IMR-90 (cell line): ENCODE measurements at regions not wholly inside any gene's neighbourhood (a gene's known extent, or its start where the extent isn't known, plus 50 kb on each side); places are given as distances from the start of the nearest gene placed in this dataset.

Source experiments
- ATAC-seq: fragments of 200-7000 bp; cut with Tn5 transposase; 2 replicates; pipeline ENCODE4 v1.9.1; 2020; ENCODE audit warnings: low read depth, mild to moderate bottlenecking, moderate library complexity
- BruUV-seq: library from RNA; stranded (reverse); fragments of 400-500 nt; replicated peaks from 2 replicates; lab custom pipeline; 2021; lab: Mats Ljungman, UMichigan
- CTCF ChIA-PET: fragments of 300-600 bp; formaldehyde crosslinking; extraction: SDS; loops from one replicate; lab custom pipeline; 2021; ENCODE audit warnings: antibody characterized with exemption; lab: Yijun Ruan, JAX
- POLR2A ChIA-PET: fragments of 300-600 bp; sonication (Branson Sonifier 250); formaldehyde crosslinking; loops from one replicate; lab custom pipeline; 2022; ENCODE audit warnings: antibody characterized with exemption; ENCODE audit not compliant: unreplicated experiment; lab: Charles Lee
- DNase-seq: peaks from one replicate; pipeline ENCODE4 v3.0.0; 2013
- H2AFZ ChIP-seq: replicated peaks from 2 replicates; pipeline ENCODE3; 2013; ENCODE audit warnings: low read length, mild to moderate bottlenecking; ENCODE audit not compliant: poor library complexity
- H2AK5ac ChIP-seq: 2 replicates; pipeline ENCODE4 v1.6.1; 2013; ENCODE audit warnings: low read depth, low read length, inconsistent platforms
- H2AK9ac ChIP-seq: replicated peaks from 2 replicates; pipeline ENCODE3; 2013; ENCODE audit warnings: mild to moderate bottlenecking, low read depth, low read length, moderate library complexity; ENCODE audit not compliant: poor library complexity
- H2BK120ac ChIP-seq: 2 replicates; pipeline ENCODE4 v1.6.1; 2013; ENCODE audit warnings: low read depth, low read length, inconsistent platforms
- H2BK15ac ChIP-seq: 3 replicates; pipeline ENCODE4 v1.6.1; 2013; ENCODE audit warnings: low read depth, low read length, inconsistent platforms
- H2BK20ac ChIP-seq: 2 replicates; pipeline ENCODE4 v1.6.1; 2013; ENCODE audit warnings: low read depth, mild to moderate bottlenecking, inconsistent platforms, low read length, moderate library complexity
- H2BK5ac ChIP-seq: 2 replicates; pipeline ENCODE4 v1.6.1; 2013; ENCODE audit warnings: mild to moderate bottlenecking, low read depth, low read length, inconsistent platforms; ENCODE audit not compliant: poor library complexity, severe bottlenecking
- H3K14ac ChIP-seq: replicated peaks from 2 replicates; pipeline ENCODE4 v1.6.1; 2013; ENCODE audit warnings: low read depth, low read length, inconsistent platforms
- H3K18ac ChIP-seq: 2 replicates; pipeline ENCODE4 v1.6.1; 2013; ENCODE audit warnings: low read depth, low read length, control low read depth
- H3K23ac ChIP-seq: 2 replicates; pipeline ENCODE4 v1.6.1; 2013; ENCODE audit warnings: low read depth, low read length, inconsistent platforms
- H3K27ac ChIP-seq: 2 replicates; pipeline ENCODE4 v1.5.1; 2013; ENCODE audit warnings: mild to moderate bottlenecking, control low read depth, low read length; ENCODE audit not compliant: insufficient read depth
- H3K27me3 ChIP-seq: 2 replicates; pipeline ENCODE4 v1.6.1; 2013; ENCODE audit warnings: low read length; ENCODE audit not compliant: control insufficient read depth, insufficient read depth
- H3K36me3 ChIP-seq: 2 replicates; pipeline ENCODE4 v1.6.1; 2013; ENCODE audit warnings: low read length, mixed read lengths; ENCODE audit not compliant: control insufficient read depth, insufficient read depth
- H3K4ac ChIP-seq: 2 replicates; pipeline ENCODE4 v1.6.1; 2013; ENCODE audit warnings: low read depth, low read length, inconsistent platforms
- H3K4me1 ChIP-seq: 2 replicates; pipeline ENCODE4 v1.6.1; 2013; ENCODE audit warnings: low read length, mixed read lengths; ENCODE audit not compliant: control insufficient read depth, insufficient read depth
- H3K4me2 ChIP-seq: 2 replicates; pipeline ENCODE4 v1.6.1; 2013; ENCODE audit warnings: low read depth, mild to moderate bottlenecking, control low read depth, low read length, moderate library complexity
- H3K4me3 ChIP-seq: 2 replicates; pipeline ENCODE4 v1.5.1; 2013; ENCODE audit warnings: low read depth, mild to moderate bottlenecking, control low read depth, low read length, moderate library complexity; ENCODE audit not compliant: insufficient read depth
- H3K56ac ChIP-seq: 2 replicates; pipeline ENCODE4 v1.6.1; 2013; ENCODE audit warnings: low read length, inconsistent platforms; ENCODE audit not compliant: insufficient read depth; ENCODE audit errors: extremely low read depth
- H3K79me1 ChIP-seq, 2 experiments: 2 replicates each; pipeline ENCODE4 v1.6.1; 2013; ENCODE audit warnings: low read length in 2 of 2, inconsistent platforms in 1 of 2, low read depth in 1 of 2
- H3K9ac ChIP-seq: 2 replicates; pipeline ENCODE4 v1.6.1; 2013; ENCODE audit warnings: low read depth, low read length, control low read depth
- H3K9me1 ChIP-seq: 2 replicates; pipeline ENCODE4 v1.6.1; 2013; ENCODE audit warnings: low read length, inconsistent platforms; ENCODE audit not compliant: insufficient read depth
- H3K9me3 ChIP-seq: 2 replicates; pipeline ENCODE4 v1.6.1; 2013; ENCODE audit warnings: low read length; ENCODE audit not compliant: control insufficient read depth, insufficient read depth
- H4K20me1 ChIP-seq: 2 replicates; pipeline ENCODE4 v1.6.1; 2013; ENCODE audit warnings: low read length, inconsistent platforms; ENCODE audit not compliant: insufficient read depth
- H4K5ac ChIP-seq: 2 replicates; pipeline ENCODE4 v1.6.1; 2013; ENCODE audit warnings: mild to moderate bottlenecking, low read depth, low read length, control low read depth
- H4K8ac ChIP-seq, 2 experiments: 2 replicates each; pipeline ENCODE4 v1.6.1; 2013; ENCODE audit warnings: low read depth in 2 of 2, low read length in 2 of 2, control low read depth in 1 of 2, inconsistent platforms in 1 of 2
- H4K91ac ChIP-seq: 2 replicates; pipeline ENCODE4 v1.6.1; 2013; ENCODE audit warnings: low read depth, low read length, inconsistent platforms; ENCODE audit not compliant: insufficient read depth
- CEBPB ChIP-seq: IDR thresholded peaks from 2 replicates; pipeline ENCODE4 v1.6.1; 2012; ENCODE audit warnings: low read depth, low read length, improper control_type of control experiment
- CHD1 ChIP-seq: IDR thresholded peaks from 2 replicates; pipeline ENCODE4 v1.6.1; 2012; ENCODE audit warnings: low read depth, low read length, improper control_type of control experiment
- CTCF ChIP-seq: conservative IDR thresholded peaks from 2 replicates; pipeline ENCODE4 v1.5.1; 2012; ENCODE audit warnings: mild to moderate bottlenecking, low read depth, low read length, improper control_type of control experiment
- FOS ChIP-seq: fragments of 150-350 bp; IDR thresholded peaks from 2 replicates; pipeline ENCODE4 v1.6.1; 2016; ENCODE audit warnings: low read depth, low read length
- MXI1 ChIP-seq: IDR thresholded peaks from 2 replicates; pipeline ENCODE4 v1.6.1; 2012; ENCODE audit warnings: low read depth, mild to moderate bottlenecking, low read length, moderate library complexity, borderline replicate concordance
- NFE2L2 ChIP-seq: fragments of 150-350 bp; IDR thresholded peaks from 2 replicates; pipeline ENCODE4 v1.6.1; 2016; ENCODE audit warnings: low read depth, mild to moderate bottlenecking, low read length
- RCOR1 ChIP-seq: IDR thresholded peaks from 2 replicates; pipeline ENCODE4 v1.6.1; 2012; ENCODE audit warnings: mild to moderate bottlenecking, low read length, improper control_type of control experiment; ENCODE audit not compliant: insufficient replicate concordance
- RFX5 ChIP-seq: IDR thresholded peaks from 2 replicates; pipeline ENCODE4 v1.8.0; 2012; ENCODE audit warnings: low read depth, mild to moderate bottlenecking, low read length, moderate library complexity
- USF2 ChIP-seq: fragments of 150-350 bp; IDR thresholded peaks from 2 replicates; pipeline ENCODE4 v1.6.1; 2017; ENCODE audit warnings: mild to moderate bottlenecking, antibody characterized with exemption, low read length, low read depth
- WGBS, 2 experiments: methylation state at CpG; one replicate each; pipeline versions ENCODE4 v1.1.5 to v1.1.7; 2013; ENCODE audit warnings: missing lambda C conversion rate in 2 of 2; ENCODE audit not compliant: insufficient read length in 1 of 2; ENCODE audit errors: extremely low coverage in 2 of 2; 5-methylcytosine and 5-hydroxymethylcytosine counted together
- dilution Hi-C: fragments of 300-500 bp; cut with HindIII; formaldehyde crosslinking; loops from one replicate; pipeline ENCODE4 v1.14.3; 2018; ENCODE audit warnings: low sequenced_read_pairs; ENCODE audit not compliant: unreplicated experiment
- in situ Hi-C: fragments of 300-500 bp; cut with MboI; formaldehyde crosslinking; loops from 3 replicates; pipeline ENCODE4 v1.14.3; 2019; ENCODE audit warnings: low sequenced_read_pairs, inconsistent platforms, mixed read lengths
- intact Hi-C: fragments of 100-400 bp; cut with micrococcal nuclease; formaldehyde crosslinking; loops from 2 replicates; pipeline ENCODE4 v1.10.0; 2022

GRCh38 chr15:91526424-91526823 lies 327.1 kb upstream of the SLCO3A1 start:
- Histone ChIP-seq H4K20me1 (no peaks in the 10 kb centered on the region), H4K5ac (no peak overlapping the region), H3K36me3 (no peaks in the 10 kb centered on the region), H3K18ac (no peak overlapping the region), H2BK20ac (no peak overlapping the region), H3K9ac (no peak overlapping the region), H3K9me1 (peaks cover 4% of the 10 kb centered on the region), H3K4me1 (peaks cover 6% of the 10 kb centered on the region), H3K4me2 (no peak overlapping the region), H3K79me1 (no peaks in the 10 kb centered on the region), H2BK15ac (no peak overlapping the region), H2AK5ac (no peak overlapping the region), H2BK5ac (no peak overlapping the region), H2AK9ac (no peak overlapping the region), H3K9me3 (no peaks in the 10 kb centered on the region), H3K23ac (no peak overlapping the region), H3K4ac (no peak overlapping the region), H2BK120ac (no peak overlapping the region), H2AFZ (no peak overlapping the region), H3K27me3 (peaks cover 5% of the 10 kb centered on the region), H3K27ac (no peak overlapping the region), H4K91ac (no peak overlapping the region), H3K56ac (no peak overlapping the region), H3K4me3 (no peak overlapping the region), H4K8ac (no peak overlapping the region), H3K14ac (no peak overlapping the region)
- in situ Hi-C loops (loop anchor here (5.0 kb wide), 1 partner anchor 224 kb away; no protein-coding TSS in a partner anchor), intact Hi-C loops (no loop called here), dilution Hi-C loops (no loop called here)
- ATAC-seq: no peak
- no peak for TF ChIP-seq FOS
- no peak for TF ChIP-seq CTCF
- TF ChIP-seq CEBPB: no peak
- no peak for TF ChIP-seq CHD1
- no peak for TF ChIP-seq NFE2L2
- no peak for TF ChIP-seq RCOR1
- TF ChIP-seq USF2: no peak
- no peak for TF ChIP-seq MXI1
- TF ChIP-seq RFX5: no peak
- DNase-seq: no peak
- no TSS peak for BruUV-seq
- no CpG with 5 or more reads among the region's 2 CpGs for WGBS, 2 experiments
- POLR2A ChIA-PET: no interaction called here
- CTCF ChIA-PET: no interaction called here
